ENCODE measurements at regions not wholly inside any gene's neighbourhood (a gene's known extent, or its start where the extent isn't known, plus 50 kb on each side); places are given as distances from the start of the nearest gene placed in this dataset.

- Histone ChIP-seq H3K4me1 (ENCODE audit: low read depth, poor library complexity, severe bottlenecking) (no peaks in the 10 kb centered on the region), H4K20me1 (ENCODE audit: insufficient read depth) (no peaks in the 10 kb centered on the region), H3K27me3 (ENCODE audit: insufficient read depth, low read depth) (no peaks in the 10 kb centered on the region), H3K9ac (no peak overlapping the region), H3K4me3 (IDR thresholded peaks at IDR 0.05; ENCODE audit: insufficient read depth, low read depth, low read length) (no peak overlapping the region), H2AFZ (ENCODE audit: low read depth) (no peak overlapping the region), H3K79me2 (ENCODE audit: insufficient read depth, low read depth) (no peaks in the 10 kb centered on the region), H3K36me3 (ENCODE audit: insufficient read depth) (no peaks in the 10 kb centered on the region), H3K27ac (no peak overlapping the region), H3K4me2 (no peak overlapping the region)
- no peak for TF ChIP-seq CTCF (conservative IDR thresholded peaks at IDR 0.05; ENCODE audit: low read depth, low read length)
These were observed 303.0 kb upstream of the GRIA1 start for GRCh38 chr5:153187503-153187902.

- H2AFZ ChIP-seq (ENCODE audit: low read depth) = no peak overlapping the region
- H3K36me3 ChIP-seq (ENCODE audit: insufficient read depth) = no peaks in the 10 kb centered on the region
- H4K20me1 ChIP-seq (ENCODE audit: insufficient read depth) = no peaks in the 10 kb centered on the region
- no peak overlapping the region for H3K9ac ChIP-seq
- no peak for TF ChIP-seq CTCF (conservative IDR thresholded peaks at IDR 0.05; ENCODE audit: low read depth, low read length)
- no peak overlapping the region for H3K4me3 ChIP-seq (IDR thresholded peaks at IDR 0.05; ENCODE audit: insufficient read depth, low read depth, low read length)
- H3K4me1 ChIP-seq (ENCODE audit: low read depth, poor library complexity, severe bottlenecking) = no peaks in the 10 kb centered on the region
- no peak overlapping the region for H3K27ac ChIP-seq
- no peaks in the 10 kb centered on the region for H3K27me3 ChIP-seq (ENCODE audit: insufficient read depth, low read depth)
- no peaks in the 10 kb centered on the region for H3K79me2 ChIP-seq (ENCODE audit: insufficient read depth, low read depth)
- no peak overlapping the region for H3K4me2 ChIP-seq
These were observed 284.1 kb upstream of the GRIA1 start for GRCh38 chr5:153206361-153206760.

- H3K27me3 ChIP-seq (ENCODE audit: insufficient read depth, low read depth) = no peaks in the 10 kb centered on the region
- no peaks in the 10 kb centered on the region for H3K79me2 ChIP-seq (ENCODE audit: insufficient read depth, low read depth)
- H3K36me3 ChIP-seq (ENCODE audit: insufficient read depth) = no peaks in the 10 kb centered on the region
- no peak overlapping the region for H2AFZ ChIP-seq (ENCODE audit: low read depth)
- no peak overlapping the region for H3K4me3 ChIP-seq (IDR thresholded peaks at IDR 0.05; ENCODE audit: insufficient read depth, low read depth, low read length)
- H3K4me1 ChIP-seq (ENCODE audit: low read depth, poor library complexity, severe bottlenecking) = no peaks in the 10 kb centered on the region
- H4K20me1 ChIP-seq (ENCODE audit: insufficient read depth) = no peaks in the 10 kb centered on the region
- H3K4me2 ChIP-seq = no peak overlapping the region
- TF ChIP-seq CTCF (conservative IDR thresholded peaks at IDR 0.05; ENCODE audit: low read depth, low read length) = no peak
- H3K27ac ChIP-seq = no peak overlapping the region
- no peak overlapping the region for H3K9ac ChIP-seq
These were observed 281.5 kb upstream of the GRIA1 start for GRCh38 chr5:153209016-153209415.

GRCh38 chr5:153209687-153210086, 280.8 kb upstream of the GRIA1 start:
- Histone ChIP-seq H4K20me1 (ENCODE audit: insufficient read depth) (no peaks in the 10 kb centered on the region), H3K4me2 (no peak overlapping the region), H2AFZ (ENCODE audit: low read depth) (no peak overlapping the region), H3K4me1 (ENCODE audit: low read depth, poor library complexity, severe bottlenecking) (no peaks in the 10 kb centered on the region), H3K36me3 (ENCODE audit: insufficient read depth) (no peaks in the 10 kb centered on the region), H3K79me2 (ENCODE audit: insufficient read depth, low read depth) (no peaks in the 10 kb centered on the region), H3K9ac (no peak overlapping the region), H3K27ac (no peak overlapping the region), H3K4me3 (IDR thresholded peaks at IDR 0.05; ENCODE audit: insufficient read depth, low read depth, low read length) (no peak overlapping the region), H3K27me3 (ENCODE audit: insufficient read depth, low read depth) (no peaks in the 10 kb centered on the region)
- no peak for TF ChIP-seq CTCF (conservative IDR thresholded peaks at IDR 0.05; ENCODE audit: low read depth, low read length)

- no peak for TF ChIP-seq CTCF (conservative IDR thresholded peaks at IDR 0.05; ENCODE audit: low read depth, low read length)
- Histone ChIP-seq H3K9ac (no peak overlapping the region), H3K4me2 (no peak overlapping the region)
These were observed 279.4 kb upstream of the GRIA1 start for GRCh38 chr5:153211076-153211475.

More at GRCh38 chr5:153211076-153211475, 279.4 kb upstream of the GRIA1 start:
- Histone ChIP-seq H3K27me3 (ENCODE audit: insufficient read depth, low read depth) (no peaks in the 10 kb centered on the region), H2AFZ (ENCODE audit: low read depth) (no peak overlapping the region), H3K4me3 (IDR thresholded peaks at IDR 0.05; ENCODE audit: insufficient read depth, low read depth, low read length) (no peak overlapping the region), H3K4me1 (ENCODE audit: low read depth, poor library complexity, severe bottlenecking) (no peaks in the 10 kb centered on the region), H4K20me1 (ENCODE audit: insufficient read depth) (no peaks in the 10 kb centered on the region), H3K27ac (no peak overlapping the region), H3K79me2 (ENCODE audit: insufficient read depth, low read depth) (no peaks in the 10 kb centered on the region), H3K36me3 (ENCODE audit: insufficient read depth) (no peaks in the 10 kb centered on the region)
